GM12891 (cell line): ENCODE measurements at regions not wholly inside any gene's neighbourhood (a gene's known extent, or its start where the extent isn't known, plus 50 kb on each side); places are given as distances from the start of the nearest gene placed in this dataset.

ENCODE experiments used
- DNase-seq: peaks from one replicate; pipeline ENCODE4 v3.0.0; 2011; ENCODE audit warnings: low spot score; ENCODE audit not compliant: insufficient read length
- FAIRE-seq: peaks from 2 replicates; lab custom pipeline; 2011; peaks lifted over from hg19 to GRCh38; lab: Jason Lieb, UNC
- PAX5 ChIP-seq: IDR thresholded peaks from 2 replicates; pipeline ENCODE4 v1.6.1; 2011; ENCODE audit warnings: low read length, moderate library complexity, mild to moderate bottlenecking; ENCODE audit not compliant: insufficient read depth, severe bottlenecking
- POLR2A ChIP-seq: IDR thresholded peaks from 2 replicates; pipeline ENCODE4 v1.6.1; 2011; ENCODE audit warnings: low read depth, low read length, control low read depth
- POLR2AphosphoS5 ChIP-seq: IDR thresholded peaks from 2 replicates; pipeline ENCODE4 v1.6.1; 2011; ENCODE audit warnings: low read depth, low read length, control low read depth
- POU2F2 ChIP-seq: IDR thresholded peaks from 2 replicates; pipeline ENCODE4 v1.6.1; 2011; ENCODE audit warnings: low read depth, mild to moderate bottlenecking, control low read depth, low read length, moderate library complexity
- SPI1 ChIP-seq: IDR thresholded peaks from 2 replicates; pipeline ENCODE4 v1.6.1; 2011; ENCODE audit warnings: low read depth, low read length, control low read depth
- TAF1 ChIP-seq: IDR thresholded peaks from 2 replicates; pipeline ENCODE4 v1.6.1; 2011; ENCODE audit warnings: low read depth, low read length, control low read depth

DNA sequence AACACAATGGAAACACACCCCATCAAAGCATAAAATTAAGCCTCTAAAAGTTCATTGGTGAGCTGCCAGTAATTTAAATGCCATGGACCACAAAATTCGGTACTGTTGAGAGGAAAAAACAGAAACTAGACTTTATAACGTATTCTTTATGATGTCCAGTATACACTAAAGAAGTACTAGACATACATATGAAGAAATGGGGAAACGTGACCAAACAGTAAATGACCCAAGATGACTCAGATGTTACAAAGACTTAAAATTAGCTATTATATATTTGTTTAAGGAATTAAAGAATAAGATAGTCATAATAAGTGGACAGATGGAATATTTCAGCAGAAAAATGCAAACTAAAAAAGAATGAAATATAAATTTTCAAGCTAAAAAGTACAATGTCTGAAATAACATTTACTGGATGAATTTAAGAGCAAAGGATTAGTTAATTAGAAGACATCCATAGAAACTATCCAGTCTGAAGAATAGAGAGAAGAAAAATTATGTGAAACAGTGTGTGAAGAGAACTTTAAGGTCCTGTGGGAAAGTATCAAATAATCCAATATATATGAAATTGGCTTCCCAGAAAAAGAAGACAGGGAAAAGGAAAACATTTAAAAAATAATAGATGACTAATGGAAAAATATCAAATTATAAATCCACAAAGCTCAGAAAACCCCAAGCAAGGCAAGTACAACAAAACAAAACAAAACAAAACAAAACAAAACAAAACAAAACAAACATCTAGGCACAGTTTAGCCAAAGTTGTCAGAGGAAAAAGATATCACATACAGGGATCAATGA is 69.4 kb downstream of the SAMD9 start:
- no peak for TF ChIP-seq POLR2A
- no peak for TF ChIP-seq POLR2AphosphoS5
- no peak for TF ChIP-seq SPI1
- no peak for TF ChIP-seq PAX5
- no peak for TF ChIP-seq TAF1
- no peak for TF ChIP-seq POU2F2
- FAIRE-seq (no peak), DNase-seq (no peak)

DNA sequence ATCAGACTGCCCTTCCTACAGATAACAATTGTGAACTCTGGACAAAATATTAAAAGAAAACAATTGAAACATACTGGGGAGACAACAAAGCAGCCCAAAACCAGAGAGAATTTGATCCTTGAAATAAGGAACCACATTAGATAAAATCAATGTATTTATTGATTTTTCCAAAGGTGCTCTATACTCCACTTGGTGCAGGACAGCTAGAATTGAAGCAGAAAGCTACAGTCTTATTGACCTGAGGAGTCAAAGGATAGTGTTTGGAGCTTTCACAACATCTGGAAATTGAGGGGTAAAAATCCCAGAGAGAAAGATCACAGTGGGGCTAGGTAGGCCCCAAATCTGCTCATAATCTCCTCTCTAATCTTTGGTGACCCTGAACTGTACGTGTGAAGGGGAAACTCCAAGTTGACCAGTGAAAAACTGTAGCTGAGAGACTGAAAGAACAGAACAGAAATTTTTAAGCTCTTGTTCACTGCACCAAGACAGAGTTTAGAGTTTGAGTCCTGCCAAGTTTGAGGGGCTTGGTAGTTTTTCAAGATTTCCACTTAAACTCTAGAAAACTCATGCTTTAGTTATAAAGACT is 70.2 kb downstream of the SAMD9 start:
- FAIRE-seq (no peak), DNase-seq (no peak)
- TF ChIP-seq PAX5, result no peak
- no peak for TF ChIP-seq POLR2AphosphoS5
- TF ChIP-seq TAF1, result no peak
- TF ChIP-seq POLR2A, result no peak
- no peak for TF ChIP-seq POU2F2
- no peak for TF ChIP-seq SPI1

DNA sequence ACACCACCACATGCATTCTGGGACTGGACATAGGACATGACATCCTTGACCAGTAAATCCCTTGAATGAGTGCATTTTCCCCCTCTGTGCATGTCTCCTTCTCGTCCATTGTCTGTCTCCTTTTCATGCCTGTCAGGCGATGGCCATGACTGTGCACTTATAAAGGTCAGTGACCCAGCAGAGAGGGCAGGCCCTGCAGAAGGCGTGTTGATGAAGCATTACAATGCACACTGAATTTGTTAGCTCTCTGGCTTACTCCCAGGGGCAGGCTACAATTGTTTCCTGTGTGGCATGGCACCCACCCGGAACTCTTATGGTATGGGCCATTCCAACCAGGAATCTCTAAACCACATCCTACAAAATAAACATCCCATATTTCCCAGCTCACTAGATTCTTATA is 71.1 kb downstream of the SAMD9 start:
- TF ChIP-seq POU2F2 (no peak), POLR2A (no peak), SPI1 (no peak), POLR2AphosphoS5 (no peak), TAF1 (no peak), PAX5 (no peak)
- FAIRE-seq (no peak), DNase-seq (no peak)

DNA sequence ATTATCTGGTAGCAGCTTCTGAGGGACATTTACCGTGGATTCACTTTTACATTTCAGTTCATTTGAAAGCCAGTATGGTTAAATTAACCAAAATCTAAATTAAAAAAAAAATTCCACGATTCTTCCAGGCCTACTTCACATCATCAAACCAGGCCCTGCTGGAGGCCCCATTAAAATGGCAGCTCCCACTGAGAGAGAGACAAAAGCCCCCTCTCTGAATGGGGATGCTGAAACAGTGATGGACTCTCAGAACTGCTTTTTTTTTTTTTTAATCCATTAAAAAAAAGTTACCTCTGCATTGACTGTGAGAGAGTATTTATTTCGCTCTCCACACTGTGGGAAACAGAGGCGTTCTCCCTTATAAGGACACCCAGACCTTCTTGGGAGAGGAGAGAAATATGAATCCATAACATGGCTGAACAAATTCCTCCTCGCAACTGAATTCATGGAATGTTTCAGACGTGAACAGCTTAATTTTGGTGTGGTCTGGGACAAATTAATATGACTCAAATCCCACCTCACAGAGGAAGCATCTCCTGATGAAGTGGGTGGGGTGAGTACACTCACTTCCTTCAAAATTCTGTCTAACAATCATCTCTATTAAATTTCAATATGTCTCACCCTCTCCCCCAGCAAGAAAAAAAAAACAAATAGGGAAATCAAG is 73.5 kb downstream of the SAMD9 start:
- DNase-seq, result no peak
- FAIRE-seq, result no peak

DNA sequence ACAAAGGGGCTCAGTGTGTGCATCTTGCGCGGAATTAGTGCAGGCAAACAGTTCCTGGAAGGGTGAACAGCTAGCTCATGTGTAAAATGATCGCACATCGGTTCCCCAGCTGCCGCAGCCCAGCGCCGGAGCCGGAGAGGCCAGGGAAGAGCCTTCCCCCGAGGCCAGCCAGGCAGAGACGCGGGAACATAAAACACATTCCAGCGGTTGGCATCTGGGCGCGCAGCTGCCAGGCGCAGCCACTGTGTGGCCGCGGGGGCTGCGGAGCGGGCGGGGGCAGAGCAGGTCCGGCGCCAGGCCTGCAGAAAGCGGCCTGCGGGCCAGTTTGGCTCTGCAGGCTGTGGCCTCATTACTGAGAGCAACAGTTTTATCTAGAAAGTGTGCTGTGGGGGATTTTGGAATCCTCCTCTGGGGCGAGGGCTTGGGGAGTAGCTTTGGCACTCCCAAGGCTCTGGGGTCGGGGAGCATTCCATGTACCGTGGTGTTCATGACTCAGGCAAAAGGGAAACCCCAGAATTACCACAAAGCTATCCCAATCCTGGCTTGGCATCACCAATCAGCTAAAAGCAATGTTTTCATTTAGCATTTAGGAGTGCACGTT is 74.3 kb downstream of the SAMD9 start:
- FAIRE-seq (no peak), DNase-seq (peak; percentile 13)
- no peak for TF ChIP-seq POLR2AphosphoS5
- no peak for TF ChIP-seq TAF1
- no peak for TF ChIP-seq PAX5
- TF ChIP-seq SPI1, result no peak
- TF ChIP-seq POLR2A, result no peak
- no peak for TF ChIP-seq POU2F2

More for the DNA sequence above, 73.5 kb downstream of the SAMD9 start:
- TF ChIP-seq SPI1 (no peak), POU2F2 (no peak), POLR2AphosphoS5 (no peak), TAF1 (no peak), PAX5 (no peak)

DNA sequence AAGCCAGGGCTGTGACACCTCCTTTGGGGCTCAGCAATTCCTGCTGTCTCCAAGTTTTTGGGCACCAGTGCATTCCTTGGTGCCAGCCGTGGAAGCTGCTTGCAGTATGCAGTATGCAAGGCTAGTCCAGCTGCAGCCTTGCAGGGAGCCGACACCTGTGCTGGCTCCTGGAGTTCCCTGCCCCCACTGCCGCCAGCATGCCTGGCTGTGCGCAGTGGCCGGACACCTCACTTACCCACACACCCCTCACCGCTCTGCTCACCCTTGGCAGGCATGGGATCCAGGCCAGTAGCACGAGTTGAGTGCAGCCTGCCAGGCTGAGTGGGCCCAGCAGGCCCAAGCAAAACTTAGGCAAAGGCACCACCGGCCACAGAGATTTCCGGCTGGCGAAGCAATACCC is 77.4 kb downstream of the SAMD9 start:
- FAIRE-seq, result no peak
- no peak for DNase-seq
- TF ChIP-seq TAF1 (no peak), POLR2AphosphoS5 (no peak), SPI1 (no peak), POU2F2 (no peak), PAX5 (no peak), POLR2A (no peak)

DNA sequence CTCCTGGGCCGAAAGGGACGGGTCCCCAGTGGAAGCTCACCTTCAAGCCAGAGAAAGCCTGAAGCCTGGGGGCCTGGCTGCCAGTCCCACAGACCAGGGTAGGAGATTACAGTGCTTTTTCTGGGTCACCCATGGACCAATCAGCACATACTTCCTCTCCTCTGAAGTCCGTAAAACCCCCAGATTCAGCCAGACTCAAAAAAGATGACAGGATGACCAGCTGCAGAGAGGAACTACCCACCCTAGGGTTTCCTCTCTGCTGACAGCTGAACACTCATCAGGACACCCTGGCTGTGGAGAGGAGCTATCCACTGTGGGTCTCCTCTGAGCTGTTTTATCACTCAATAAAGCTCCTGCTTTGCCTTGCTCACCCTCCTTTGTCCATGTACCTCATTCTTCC is 78.0 kb downstream of the SAMD9 start:
- FAIRE-seq (no peak), DNase-seq (no peak)
- TF ChIP-seq SPI1, result 0 out of 2 replicates have a peak, but pooled peaks have one; percentile 14
- no peak for TF ChIP-seq POU2F2

DNA sequence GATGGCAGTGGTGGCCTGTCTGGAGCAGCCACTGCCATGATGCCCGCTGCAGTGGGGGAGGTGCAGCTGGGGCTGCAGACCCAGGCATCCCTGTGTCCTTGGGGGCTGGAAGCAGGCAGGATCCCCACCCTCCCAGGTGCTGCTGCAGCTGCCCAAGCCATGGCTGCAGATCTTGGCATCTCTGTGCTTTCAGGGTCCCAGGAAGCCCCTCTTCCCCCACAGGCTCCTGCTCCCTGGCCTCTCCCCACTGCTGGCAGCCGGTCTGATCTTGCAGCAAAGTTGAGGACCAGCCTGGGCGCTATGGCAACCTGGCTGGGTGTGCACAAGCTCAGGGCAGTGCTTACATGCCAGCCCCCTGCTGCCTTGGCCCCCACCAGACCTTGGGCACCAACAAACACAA is 78.5 kb downstream of the SAMD9 start:
- no peak for TF ChIP-seq POU2F2
- TF ChIP-seq SPI1, result no peak
- no peak for TF ChIP-seq PAX5
- no peak for TF ChIP-seq POLR2A
- no peak for TF ChIP-seq POLR2AphosphoS5
- no peak for TF ChIP-seq TAF1
- FAIRE-seq (no peak), DNase-seq (no peak)

DNA sequence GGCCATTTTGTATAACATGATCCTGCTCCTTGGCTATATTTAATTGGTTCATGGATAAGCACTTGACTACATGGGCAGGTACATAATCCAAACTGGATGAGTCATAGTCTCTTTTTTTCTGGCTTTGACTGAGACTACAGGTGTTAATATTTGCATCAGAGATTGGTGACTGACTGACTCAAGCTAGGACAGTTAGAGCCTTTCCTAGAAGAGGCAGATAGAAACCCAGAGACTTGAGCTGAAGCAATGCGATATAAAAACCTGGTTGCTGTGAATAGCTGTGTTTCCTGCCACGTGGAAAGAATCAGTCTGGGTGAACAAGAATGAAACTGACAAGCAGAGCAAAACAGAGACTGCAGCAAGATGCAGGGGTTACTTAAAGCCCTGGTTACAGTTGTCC is 81.0 kb downstream of the SAMD9 start:
- FAIRE-seq (peak; percentile 75), DNase-seq (peak; percentile 32)
- TF ChIP-seq POU2F2 (no peak), TAF1 (no peak), SPI1 (no peak), POLR2AphosphoS5 (no peak), PAX5 (no peak), POLR2A (no peak)
